VCaP (cell line): ENCODE measurements at regions not wholly inside any gene's neighbourhood (a gene's known extent, or its start where the extent isn't known, plus 50 kb on each side); places are given as distances from the start of the nearest gene placed in this dataset.

Experiments used
- H3K27ac ChIP-seq: fragments of 450-650 bp; 2 replicates; pipeline ENCODE4 v1.5.1; 2017
- CTCF ChIP-seq: fragments of 450-650 bp; conservative IDR thresholded peaks from 2 replicates; pipeline ENCODE4 v1.5.1; 2017; ENCODE audit warnings: mild to moderate bottlenecking, moderate library complexity

GRCh38 chr12:19074700-19075099 lies 54.8 kb upstream of the PLEKHA5 start:
- H3K27ac ChIP-seq = no peak overlapping the region
- TF ChIP-seq CTCF = no peak

- H3K27ac ChIP-seq = no peak overlapping the region
- no peak for TF ChIP-seq CTCF
Measured at GRCh38 chr12:19075711-19076340, 53.7 kb upstream of the PLEKHA5 start.
